HG03045 (cell line): ENCODE measurements at regions not wholly inside any gene's neighbourhood (a gene's known extent, or its start where the extent isn't known, plus 50 kb on each side); places are given as distances from the start of the nearest gene placed in this dataset.

Experiments
- ATAC-seq: cut with Tn5 transposase; IDR thresholded peaks from one replicate; pipeline ENCODE4 v1.9.1; 2021; ENCODE audit warnings: mild to moderate bottlenecking, moderate library complexity; ENCODE audit not compliant: unreplicated experiment

GRCh38 chr9:97747201-97747965 lies 50.2 kb upstream of the XPA start:
- ATAC-seq, result no peak

GRCh38 chr9:97748525-97748924 lies 51.4 kb upstream of the XPA start:
- ATAC-seq, result no peak

- no peak for ATAC-seq
Measured at GRCh38 chr9:97749928-97750327, 52.8 kb upstream of the XPA start.

GRCh38 chr9:97751531-97751930 lies 54.4 kb upstream of the XPA start:
- ATAC-seq, result no peak

GRCh38 chr9:97752274-97752673 lies 55.1 kb upstream of the XPA start:
- ATAC-seq, result no peak

- no peak for ATAC-seq
Measured at GRCh38 chr9:97753364-97753763, 56.2 kb upstream of the XPA start.

GRCh38 chr9:97753975-97754374 lies 56.8 kb upstream of the XPA start:
- ATAC-seq, result no peak

GRCh38 chr9:97755618-97756267 lies 58.6 kb upstream of the XPA start:
- no peak for ATAC-seq

GRCh38 chr9:97756991-97757390 lies 59.9 kb upstream of the XPA start:
- no peak for ATAC-seq

GRCh38 chr9:97758334-97758916 lies 61.3 kb upstream of the XPA start:
- no peak for ATAC-seq

GRCh38 chr9:97759581-97760288 lies 62.6 kb upstream of the XPA start:
- no peak for ATAC-seq

- ATAC-seq, result no peak
Measured at GRCh38 chr9:97761056-97761598, 64.0 kb upstream of the XPA start.

- ATAC-seq, result no peak
Measured at GRCh38 chr9:97761879-97762278, 64.7 kb upstream of the XPA start.

GRCh38 chr9:97763874-97764273 lies 66.7 kb upstream of the XPA start:
- no peak for ATAC-seq

GRCh38 chr9:97766092-97766491 lies 69.0 kb upstream of the XPA start:
- no peak for ATAC-seq

- ATAC-seq, result no peak
Measured at GRCh38 chr9:97766610-97767009, 69.5 kb upstream of the XPA start.

GRCh38 chr9:97767891-97768290 lies 70.8 kb upstream of the XPA start:
- ATAC-seq, result no peak

GRCh38 chr9:97768746-97769145 lies 71.6 kb upstream of the XPA start:
- ATAC-seq, result no peak

GRCh38 chr9:97769208-97769607 lies 72.1 kb upstream of the XPA start:
- ATAC-seq, result no peak

- ATAC-seq, result no peak
Measured at GRCh38 chr9:97770808-97771372, 73.8 kb upstream of the XPA start.

GRCh38 chr9:97771641-97772040 lies 74.5 kb upstream of the XPA start:
- no peak for ATAC-seq
